ENCODE measurements at regions not wholly inside any gene's neighbourhood (a gene's known extent, or its start where the extent isn't known, plus 50 kb on each side); places are given as distances from the start of the nearest gene placed in this dataset.

GRCh38 chr12:77299001-77299400 is 233.6 kb upstream of the E2F7 start:
- FAIRE-seq (no peak), DNase-seq (ENCODE audit: low read depth, low spot score) (no peak)
- H4K20me1 ChIP-seq (replicated peaks; ENCODE audit: control insufficient read depth, extremely low read depth, insufficient read depth, low read length) = no peaks in the 10 kb centered on the region
- peaks cover 10% of the 10 kb centered on the region for H3K4me1 ChIP-seq (ENCODE audit: control insufficient read depth, extremely low read depth, insufficient read depth, low read length)
- H3K27me3 ChIP-seq (ENCODE audit: control insufficient read depth in 2 of 2, insufficient read depth in 2 of 2, low read length in 2 of 2) = no peaks in the 10 kb centered on the region
- ChIA-PET POLR2A (no interaction called here), CTCF (no interaction called here)
- H3K27ac ChIP-seq (ENCODE audit: insufficient read depth, low read depth, low read length) = no peak overlapping the region
- no peak overlapping the region for H3K4me2 ChIP-seq (ENCODE audit: insufficient read depth, low read length)
- dilution Hi-C loops (cut with MboI; ENCODE audit: extremely low pct_ligation_motif_present, low sequenced_read_pairs) = no loop called here
- no peak overlapping the region for H3K4me3 ChIP-seq (replicated peaks in 1 of 3; ENCODE audit: insufficient read depth in 1 of 3, low read depth in 1 of 3, low read length in 3 of 3)
- TF ChIP-seq CTCF (IDR thresholded peaks at IDR 0.05; ENCODE audit: extremely low read depth in 1 of 2, insufficient read depth in 1 of 2, low read depth in 1 of 2, low read length in 2 of 2) (no peak), POLR2A (IDR thresholded peaks at IDR 0.05; ENCODE audit: low read depth, low read length) (no peak), POLR2AphosphoS5 (IDR thresholded peaks at IDR 0.05; ENCODE audit: insufficient read depth, low read depth, low read length) (no peak), JUN (IDR thresholded peaks at IDR 0.05; ENCODE audit: borderline replicate concordance, insufficient read depth, insufficient read length, low read depth) (no peak), GATA2 (IDR thresholded peaks at IDR 0.05; ENCODE audit: insufficient read depth, insufficient read length, low read depth, low read length) (no peak)
- BruUV-seq (replicated peaks) = no TSS peak
- H3K36me3 ChIP-seq (ENCODE audit: control insufficient read depth in 2 of 2, extremely low read depth in 1 of 2, insufficient read depth in 2 of 2, low read length in 2 of 2) = no peaks in the 10 kb centered on the region
- H3K9me1 ChIP-seq (replicated peaks; ENCODE audit: control insufficient read depth, extremely low read depth, insufficient read depth, low read length) = no peaks in the 10 kb centered on the region
- H3K9ac ChIP-seq (replicated peaks; ENCODE audit: extremely low read depth, insufficient read depth, low read length) = no peak overlapping the region
- H2AFZ ChIP-seq (ENCODE audit: low read depth, low read length) = no peak overlapping the region
- intact Hi-C loops (cut with micrococcal nuclease) = no loop called here
- no peaks in the 10 kb centered on the region for H3K79me2 ChIP-seq (ENCODE audit: control insufficient read depth, insufficient read depth, low read length)
- no peaks in the 10 kb centered on the region for H3K9me3 ChIP-seq (replicated peaks; ENCODE audit: control insufficient read depth, insufficient read depth, low read length)

GRCh38 chr12:77294016-77294415 is 228.6 kb upstream of the E2F7 start:
- no peak for FAIRE-seq
- no TSS peak for BruUV-seq (replicated peaks)

More at GRCh38 chr12:77294016-77294415, 228.6 kb upstream of the E2F7 start:
- CTCF ChIA-PET = interaction anchor here (0.8 to 1.3 kb wide), 3 partner anchors 85 to 245 kb away, joined by 3 read pairs; no protein-coding TSS in a partner anchor
- Histone ChIP-seq H4K20me1 (replicated peaks; ENCODE audit: control insufficient read depth, extremely low read depth, insufficient read depth, low read length) (no peaks in the 10 kb centered on the region), H3K9me1 (replicated peaks; ENCODE audit: control insufficient read depth, extremely low read depth, insufficient read depth, low read length) (no peaks in the 10 kb centered on the region), H3K79me2 (ENCODE audit: control insufficient read depth, insufficient read depth, low read length) (no peaks in the 10 kb centered on the region), H3K27ac (ENCODE audit: insufficient read depth, low read depth, low read length) (peak overlapping the region; percentile 15), H2AFZ (ENCODE audit: low read depth, low read length) (peak overlapping the region; percentile 28), H3K9me3 (replicated peaks; ENCODE audit: control insufficient read depth, insufficient read depth, low read length) (no peaks in the 10 kb centered on the region), H3K4me2 (ENCODE audit: insufficient read depth, low read length) (no peak overlapping the region), H3K9ac (replicated peaks; ENCODE audit: extremely low read depth, insufficient read depth, low read length) (no peak overlapping the region), H3K4me1 (ENCODE audit: control insufficient read depth, extremely low read depth, insufficient read depth, low read length) (peaks cover 6% of the 10 kb centered on the region), H3K27me3 (ENCODE audit: control insufficient read depth in 2 of 2, insufficient read depth in 2 of 2, low read length in 2 of 2) (no peaks in the 10 kb centered on the region), H3K4me3 (replicated peaks in 1 of 3; ENCODE audit: insufficient read depth in 1 of 3, low read depth in 1 of 3, low read length in 3 of 3) (no peak overlapping the region), H3K36me3 (ENCODE audit: control insufficient read depth in 2 of 2, extremely low read depth in 1 of 2, insufficient read depth in 2 of 2, low read length in 2 of 2) (no peaks in the 10 kb centered on the region)
- POLR2A ChIA-PET = interaction anchor here (0.8 kb wide), 1 partner anchor 30 kb away, joined by 3 read pairs; no protein-coding TSS in a partner anchor
- DNase-seq (ENCODE audit: low read depth, low spot score) = peak; percentile 63
- TF ChIP-seq FOS (IDR thresholded peaks at IDR 0.05; ENCODE audit: borderline replicate concordance, insufficient read depth, low read length) (peak; percentile 46), JUN (IDR thresholded peaks at IDR 0.05; ENCODE audit: borderline replicate concordance, insufficient read depth, insufficient read length, low read depth) (peak; percentile 41), GATA2 (IDR thresholded peaks at IDR 0.05; ENCODE audit: insufficient read depth, insufficient read length, low read depth, low read length) (no peak)
- dilution Hi-C loops (cut with MboI; ENCODE audit: extremely low pct_ligation_motif_present, low sequenced_read_pairs) (no loop called here), intact Hi-C loops (cut with micrococcal nuclease) (no loop called here)

Measured in endothelial cell of umbilical vein (primary cell).